Activated T-cell treated with anti-CD3 and anti-CD28 coated beads, Interleukin-2, amount 50 U/mL, for 1 hour (primary cell): ENCODE measurements at regions not wholly inside any gene's neighbourhood (a gene's known extent, or its start where the extent isn't known, plus 50 kb on each side); places are given as distances from the start of the nearest gene placed in this dataset.
A peak's percentile ranks its signal among the peaks of the same experiment; 100 is the strongest.
"Not testable (repeated sequence)": the region's sequence is repeated elsewhere in the genome, so short reads cannot be mapped to it uniquely, and the experiment has no call there.

Experiments
- DNase-seq: peaks from one replicate; pipeline ENCODE4 v3.0.0-alpha.2; 2020

GRCh38 chr17:21470422-21470821, 94.3 kb downstream of the KCNJ12 start:
- not testable (repeated sequence) for DNase-seq

- DNase-seq: no peak
Observed at GRCh38 chr17:21470861-21471260, 94.7 kb downstream of the KCNJ12 start.

- DNase-seq: no peak
Observed at GRCh38 chr17:21474815-21475214, 98.7 kb downstream of the KCNJ12 start.

GRCh38 chr17:21475571-21475970, 99.4 kb downstream of the KCNJ12 start:
- no peak for DNase-seq

GRCh38 chr17:21476867-21477266, 100.7 kb downstream of the KCNJ12 start:
- no peak for DNase-seq

- DNase-seq: no peak
Observed at GRCh38 chr17:21482189-21482865, 106.2 kb downstream of the KCNJ12 start.

GRCh38 chr17:21488043-21488442, 111.9 kb downstream of the KCNJ12 start:
- not testable (repeated sequence) for DNase-seq

GRCh38 chr17:21493993-21494392, 117.8 kb downstream of the KCNJ12 start:
- no peak for DNase-seq

- DNase-seq: no peak
Observed at GRCh38 chr17:21495281-21495680, 119.1 kb downstream of the KCNJ12 start.

GRCh38 chr17:21500064-21500463, 123.9 kb downstream of the KCNJ12 start:
- no peak for DNase-seq

GRCh38 chr17:21501927-21502700, 126.0 kb downstream of the KCNJ12 start:
- not testable (repeated sequence) for DNase-seq

GRCh38 chr17:21505819-21506815, 130.0 kb downstream of the KCNJ12 start:
- DNase-seq: no peak

- not testable (repeated sequence) for DNase-seq
Observed at GRCh38 chr17:21507806-21508205, 131.6 kb downstream of the KCNJ12 start.

GRCh38 chr17:21508211-21508610, 132.1 kb downstream of the KCNJ12 start:
- no peak for DNase-seq

GRCh38 chr17:21509356-21509755, 133.2 kb downstream of the KCNJ12 start:
- DNase-seq: not testable (repeated sequence)

- DNase-seq: no peak
Observed at GRCh38 chr17:21510686-21511362, 134.7 kb downstream of the KCNJ12 start.

- peak; percentile 77 for DNase-seq
Observed at GRCh38 chr17:21511363-21512195, 135.4 kb downstream of the KCNJ12 start.

GRCh38 chr17:21512307-21513011, 136.3 kb downstream of the KCNJ12 start:
- DNase-seq: no peak

- peak; percentile 74 for DNase-seq
Observed at GRCh38 chr17:21513012-21513570, 136.9 kb downstream of the KCNJ12 start.

- DNase-seq: not testable (repeated sequence)
Observed at GRCh38 chr17:21514567-21514966, 138.4 kb downstream of the KCNJ12 start.
